Hepatocyte (in vitro differentiated cells): ENCODE measurements at regions not wholly inside any gene's neighbourhood (a gene's known extent, or its start where the extent isn't known, plus 50 kb on each side); places are given as distances from the start of the nearest gene placed in this dataset.
"Not testable (repeated sequence)": the region's sequence is repeated elsewhere in the genome, so short reads cannot be mapped to it uniquely, and the experiment has no call there.

ENCODE experiments used
- DNase-seq: peaks from one replicate; pipeline ENCODE4 v3.0.0-alpha.2; 2016; ENCODE audit warnings: low spot score
- H2AFZ ChIP-seq: fragments of 200-600 bp; sonication (generic); 2 replicates; pipeline ENCODE4 v1.6.0; 2016; ENCODE audit warnings: antibody characterized with exemption, mild to moderate bottlenecking
- H3K27ac ChIP-seq: fragments of 200-600 bp; sonication (generic); 2 replicates; pipeline ENCODE4 v1.5.1; 2016; ENCODE audit warnings: mild to moderate bottlenecking
- H3K27me3 ChIP-seq: fragments of 200-600 bp; sonication (generic); 2 replicates; pipeline ENCODE4 v1.6.1; 2016
- H3K36me3 ChIP-seq: fragments of 200-600 bp; sonication (generic); replicated peaks from 2 replicates; pipeline ENCODE4 v1.5.1; 2016; ENCODE audit warnings: low read depth; ENCODE audit not compliant: insufficient read depth
- H3K4me1 ChIP-seq: fragments of 200-600 bp; sonication (generic); 2 replicates; pipeline ENCODE4 v1.5.1; 2016; ENCODE audit warnings: mild to moderate bottlenecking, moderate library complexity; ENCODE audit not compliant: insufficient read depth
- H3K4me2 ChIP-seq: fragments of 200-600 bp; sonication (generic); 2 replicates; pipeline ENCODE4 v1.6.0; 2016
- H3K4me3 ChIP-seq: fragments of 200-600 bp; sonication (generic); 2 replicates; pipeline ENCODE4 v1.5.1; 2016; ENCODE audit warnings: mild to moderate bottlenecking
- H3K79me2 ChIP-seq: fragments of 200-600 bp; sonication (generic); 2 replicates; pipeline ENCODE4 v1.6.0; 2017; ENCODE audit warnings: mild to moderate bottlenecking
- H3K9me2 ChIP-seq: fragments of 200-600 bp; sonication (generic); replicated peaks from 2 replicates; pipeline ENCODE4 v1.6.0; 2017; ENCODE audit warnings: mild to moderate bottlenecking; ENCODE audit not compliant: insufficient read depth
- H3K9me3 ChIP-seq: fragments of 200-600 bp; sonication (generic); 2 replicates; pipeline ENCODE4 v1.5.1; 2016; ENCODE audit warnings: low read depth, mild to moderate bottlenecking
- H4K20me1 ChIP-seq: fragments of 200-600 bp; sonication (generic); 2 replicates; pipeline ENCODE4 v1.6.0; 2016; ENCODE audit warnings: mild to moderate bottlenecking; ENCODE audit not compliant: insufficient read depth, poor library complexity, severe bottlenecking
- EZH2 ChIP-seq: fragments of 200-600 bp; sonication (generic); IDR thresholded peaks from 2 replicates; pipeline ENCODE4 v1.6.1; 2016; ENCODE audit warnings: antibody characterized with exemption, mild to moderate bottlenecking, borderline replicate concordance
- EZH2phosphoT487 ChIP-seq: fragments of 200-600 bp; sonication (generic); IDR thresholded peaks from one replicate; pipeline ENCODE4 v1.6.1; 2018; ENCODE audit warnings: antibody characterized with exemption, mild to moderate bottlenecking, low read depth, moderate library complexity; ENCODE audit not compliant: unreplicated experiment, severe bottlenecking
- WGBS: methylation state at CpG from one replicate; pipeline ENCODE4 v1.1.6; 2016; ENCODE audit warnings: low lambda C conversion rate; ENCODE audit errors: missing lambda C conversion rate; 5-methylcytosine and 5-hydroxymethylcytosine counted together
- TF ChIP-seq, protein P1 (sequence below): fragments of 200-600 bp; sonication (generic); IDR thresholded peaks from 2 replicates; pipeline ENCODE4 v1.5.1; 2016; ENCODE audit warnings: antibody characterized with exemption, mild to moderate bottlenecking; ENCODE audit not compliant: poor library complexity

DNA sequence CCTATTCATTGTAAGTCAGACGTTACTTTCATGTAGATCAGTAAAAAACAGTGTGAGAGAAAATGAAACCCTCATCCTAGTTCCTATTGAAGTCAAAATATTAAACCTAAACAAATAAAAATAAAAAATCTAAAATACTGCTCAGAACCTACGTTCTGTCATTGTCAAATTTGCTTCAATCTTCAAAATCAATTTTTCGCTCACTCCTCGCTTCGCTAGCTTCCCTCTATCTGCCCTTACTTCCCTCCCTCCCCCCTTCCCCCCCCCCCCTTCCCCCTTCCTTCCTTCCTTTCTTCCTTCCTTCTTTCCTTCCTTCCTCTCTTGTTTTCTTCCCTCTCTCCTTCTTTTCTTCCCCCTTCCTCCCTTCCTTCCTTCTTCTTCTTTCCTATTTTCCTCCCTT is 310.9 kb upstream of the PDE3A start:
- TF ChIP-seq, protein P1, sequence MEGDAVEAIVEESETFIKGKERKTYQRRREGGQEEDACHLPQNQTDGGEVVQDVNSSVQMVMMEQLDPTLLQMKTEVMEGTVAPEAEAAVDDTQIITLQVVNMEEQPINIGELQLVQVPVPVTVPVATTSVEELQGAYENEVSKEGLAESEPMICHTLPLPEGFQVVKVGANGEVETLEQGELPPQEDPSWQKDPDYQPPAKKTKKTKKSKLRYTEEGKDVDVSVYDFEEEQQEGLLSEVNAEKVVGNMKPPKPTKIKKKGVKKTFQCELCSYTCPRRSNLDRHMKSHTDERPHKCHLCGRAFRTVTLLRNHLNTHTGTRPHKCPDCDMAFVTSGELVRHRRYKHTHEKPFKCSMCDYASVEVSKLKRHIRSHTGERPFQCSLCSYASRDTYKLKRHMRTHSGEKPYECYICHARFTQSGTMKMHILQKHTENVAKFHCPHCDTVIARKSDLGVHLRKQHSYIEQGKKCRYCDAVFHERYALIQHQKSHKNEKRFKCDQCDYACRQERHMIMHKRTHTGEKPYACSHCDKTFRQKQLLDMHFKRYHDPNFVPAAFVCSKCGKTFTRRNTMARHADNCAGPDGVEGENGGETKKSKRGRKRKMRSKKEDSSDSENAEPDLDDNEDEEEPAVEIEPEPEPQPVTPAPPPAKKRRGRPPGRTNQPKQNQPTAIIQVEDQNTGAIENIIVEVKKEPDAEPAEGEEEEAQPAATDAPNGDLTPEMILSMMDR = no peak
- TF ChIP-seq EZH2phosphoT487 = no peak
- TF ChIP-seq EZH2 = no peak

DNA sequence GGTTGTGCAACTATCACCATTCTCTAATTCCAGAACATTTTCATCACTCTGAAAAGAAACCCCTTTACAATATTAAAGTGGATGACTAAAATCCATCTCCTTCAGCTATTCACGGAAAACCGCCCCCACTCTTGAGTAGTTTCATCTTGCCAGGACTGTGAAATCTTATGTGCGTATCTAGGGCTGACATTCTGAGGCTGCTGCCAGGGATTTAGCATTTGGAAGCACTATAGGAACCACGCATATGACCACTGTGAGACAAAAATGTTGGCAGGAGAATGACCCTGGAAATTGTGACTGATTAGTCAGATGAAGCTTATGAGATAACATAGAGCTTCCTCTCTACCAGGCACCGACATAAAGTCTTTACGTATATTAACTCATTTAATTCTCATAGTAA is 305.2 kb upstream of the PDE3A start:
- no peak overlapping the region for H3K4me2 ChIP-seq
- no peak for DNase-seq
- no peaks in the 10 kb centered on the region for H3K36me3 ChIP-seq
- H3K9me3 ChIP-seq = no peaks in the 10 kb centered on the region
- H3K79me2 ChIP-seq = no peaks in the 10 kb centered on the region
- no peaks in the 10 kb centered on the region for H3K9me2 ChIP-seq
- TF ChIP-seq EZH2 = no peak
- TF ChIP-seq, protein P1 = no peak
- no peak for TF ChIP-seq EZH2phosphoT487
- no peak overlapping the region for H3K4me3 ChIP-seq
- no peaks in the 10 kb centered on the region for H3K4me1 ChIP-seq
- no peaks in the 10 kb centered on the region for H4K20me1 ChIP-seq
- H2AFZ ChIP-seq = no peak overlapping the region
- no peaks in the 10 kb centered on the region for H3K27me3 ChIP-seq
- WGBS = 87% methylated on average over 6 of the region's 6 CpGs
- H3K27ac ChIP-seq = no peak overlapping the region

More for the DNA sequence above, 310.9 kb upstream of the PDE3A start:
- Histone ChIP-seq H3K36me3 (no peaks in the 10 kb centered on the region), H3K4me1 (no peaks in the 10 kb centered on the region), H3K4me3 (no peak overlapping the region), H3K9me3 (no peaks in the 10 kb centered on the region), H4K20me1 (no peaks in the 10 kb centered on the region), H3K79me2 (no peaks in the 10 kb centered on the region), H3K4me2 (no peak overlapping the region), H3K9me2 (no peaks in the 10 kb centered on the region), H3K27ac (no peak overlapping the region), H3K27me3 (no peaks in the 10 kb centered on the region), H2AFZ (no peak overlapping the region)
- 76% methylated on average over 2 of the region's 5 CpGs for WGBS
- DNase-seq = no peak

DNA sequence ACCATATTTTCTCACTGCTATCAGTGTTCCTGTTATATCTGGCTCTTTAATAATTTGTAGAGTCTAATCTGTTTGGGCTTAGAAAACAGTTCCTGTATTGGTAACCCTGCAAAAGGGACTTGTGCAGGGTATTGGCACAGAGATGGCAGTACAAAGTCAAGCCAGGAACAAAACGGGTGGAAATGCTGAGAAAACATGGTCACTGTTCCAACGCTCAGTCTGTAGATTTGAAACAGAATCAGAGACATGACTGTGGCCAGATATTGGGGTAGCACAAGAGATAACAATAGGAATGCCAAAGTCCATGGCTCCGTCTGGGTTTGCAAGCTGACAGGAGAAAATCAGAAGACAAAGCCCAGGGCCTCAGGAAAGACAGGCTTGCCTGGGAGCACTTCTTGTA is 290.7 kb upstream of the PDE3A start:
- peak overlapping the region; percentile 32 for H2AFZ ChIP-seq
- no peak overlapping the region for H3K4me3 ChIP-seq
- WGBS = 45% methylated on average over 3 of the region's 3 CpGs
- H3K4me1 ChIP-seq = no peaks in the 10 kb centered on the region
- H3K27me3 ChIP-seq = no peaks in the 10 kb centered on the region
- H3K9me2 ChIP-seq = no peaks in the 10 kb centered on the region
- no peak overlapping the region for H3K4me2 ChIP-seq
- H4K20me1 ChIP-seq = no peaks in the 10 kb centered on the region
- H3K27ac ChIP-seq = no peak overlapping the region
- H3K36me3 ChIP-seq = no peaks in the 10 kb centered on the region
- no peaks in the 10 kb centered on the region for H3K79me2 ChIP-seq
- DNase-seq = no peak
- TF ChIP-seq EZH2 = no peak
- TF ChIP-seq EZH2phosphoT487 = no peak
- TF ChIP-seq, protein P1 = no peak
- no peaks in the 10 kb centered on the region for H3K9me3 ChIP-seq

DNA sequence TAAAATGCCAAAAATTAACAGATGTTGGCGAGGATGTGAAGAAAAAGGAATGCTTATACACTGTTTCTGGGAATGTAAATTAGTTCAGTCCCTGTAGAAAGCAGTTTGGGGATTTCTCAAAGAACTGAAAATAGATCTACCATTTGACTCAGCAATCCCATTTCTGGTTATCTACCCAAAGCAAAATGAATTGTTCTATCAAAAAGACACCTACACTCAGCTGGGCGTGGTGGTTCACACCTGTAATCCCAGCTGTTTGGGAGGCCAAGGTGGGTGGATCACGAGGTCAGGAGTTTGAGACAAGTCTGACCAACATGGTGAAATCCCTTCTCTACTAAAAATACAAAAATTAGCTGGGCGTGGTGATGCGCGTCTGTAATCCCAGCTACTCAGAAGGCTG is 279.3 kb upstream of the PDE3A start:
- Histone ChIP-seq H3K36me3 (no peaks in the 10 kb centered on the region), H2AFZ (no peak overlapping the region), H3K27ac (no peak overlapping the region), H3K4me2 (no peak overlapping the region), H3K9me3 (no peaks in the 10 kb centered on the region), H3K79me2 (no peaks in the 10 kb centered on the region), H3K9me2 (no peaks in the 10 kb centered on the region), H3K4me3 (no peak overlapping the region), H3K27me3 (no peaks in the 10 kb centered on the region), H4K20me1 (no peaks in the 10 kb centered on the region), H3K4me1 (no peaks in the 10 kb centered on the region)
- no peak for DNase-seq
- 89% methylated on average over 6 of the region's 6 CpGs for WGBS
- TF ChIP-seq, protein P1 = no peak

DNA sequence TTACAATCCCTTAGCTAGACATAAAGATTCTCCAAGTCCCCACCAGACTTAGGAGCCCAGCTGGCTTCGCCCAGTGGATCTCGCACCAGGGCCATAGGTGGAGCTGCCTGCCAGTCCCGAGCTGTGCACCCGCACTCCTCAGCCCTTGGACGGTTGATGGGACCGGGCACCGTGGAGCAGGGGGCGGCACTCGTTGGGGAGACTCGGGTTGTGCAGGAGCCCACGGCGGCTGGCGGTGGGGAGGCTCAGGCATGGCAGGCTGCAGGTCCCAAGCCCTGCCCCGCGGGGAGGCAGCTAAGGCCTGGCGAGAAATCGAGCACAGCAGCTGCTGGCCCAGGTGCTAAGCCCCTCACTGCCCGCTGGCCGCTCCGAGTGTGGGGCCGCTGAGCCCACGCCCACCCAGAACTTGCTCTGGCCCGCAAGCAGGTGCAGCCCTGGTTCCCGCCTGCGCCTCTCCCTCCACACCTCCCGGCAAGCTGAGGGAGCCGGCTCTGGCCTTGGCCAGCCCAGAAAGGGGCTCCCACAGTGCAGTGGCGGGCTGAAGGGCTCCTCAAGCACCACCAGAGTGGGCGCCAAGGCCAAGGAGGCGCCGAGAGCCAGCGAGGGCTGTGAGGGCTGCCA is 275.0 kb upstream of the PDE3A start:
- H3K27ac ChIP-seq, H2AFZ ChIP-seq, H3K4me1 ChIP-seq, H3K27me3 ChIP-seq, H3K9me2 ChIP-seq, H3K4me2 ChIP-seq, H3K36me3 ChIP-seq, H3K9me3 ChIP-seq, DNase-seq, H3K4me3 ChIP-seq, H3K79me2 ChIP-seq, H4K20me1 ChIP-seq: not testable (repeated sequence)
- WGBS = 88% methylated on average over 23 of the region's 32 CpGs
